NAMALWA (cell line): ENCODE measurements at regions not wholly inside any gene's neighbourhood (a gene's known extent, or its start where the extent isn't known, plus 50 kb on each side); places are given as distances from the start of the nearest gene placed in this dataset.
A peak's percentile ranks its signal among the peaks of the same experiment; 100 is the strongest.
"Not testable (repeated sequence)": the region's sequence is repeated elsewhere in the genome, so short reads cannot be mapped to it uniquely, and the experiment has no call there.

Experiments
- DNase-seq: peaks from one replicate; pipeline ENCODE4 v3.0.0-alpha.2; 2015; ENCODE audit warnings: low spot score

GRCh38 chr5:32928761-32929160 is 217.6 kb downstream of the NPR3 start:
- DNase-seq: no peak

- DNase-seq: not testable (repeated sequence)
Observed at GRCh38 chr5:32931438-32931837, 220.3 kb downstream of the NPR3 start.

DNA sequence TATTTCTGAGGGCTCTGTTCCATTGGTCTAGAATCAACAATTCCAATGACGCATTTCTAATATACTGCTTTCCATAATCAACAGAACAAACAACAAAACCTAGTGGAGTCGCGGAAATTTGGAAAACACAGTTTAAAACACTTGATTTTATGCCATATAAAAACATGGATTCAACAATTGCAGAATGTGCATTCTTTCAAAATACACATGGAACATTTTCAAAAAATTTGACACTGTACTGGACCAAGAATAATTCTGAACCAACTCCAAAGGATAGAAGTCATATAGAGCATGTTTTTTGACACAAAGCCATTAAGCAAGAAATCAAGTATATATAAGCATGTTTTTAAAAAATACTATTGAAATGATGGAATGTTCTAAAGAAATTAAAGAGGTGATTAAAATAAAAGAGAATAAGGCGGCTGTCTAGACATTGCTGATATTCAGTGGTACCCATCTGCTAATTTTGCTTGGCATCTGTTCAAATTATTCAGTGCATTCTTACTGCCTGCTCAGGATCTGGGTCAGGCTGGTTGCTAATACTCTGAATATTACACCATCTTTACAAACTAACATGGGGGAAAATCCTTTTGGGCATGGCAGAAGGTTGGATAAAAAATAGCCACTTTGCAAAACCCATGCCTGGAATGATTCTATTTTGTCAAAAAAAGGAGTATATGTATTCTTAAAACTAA is 221.3 kb downstream of the NPR3 start:
- DNase-seq: no peak

GRCh38 chr5:32933692-32934091 is 222.6 kb downstream of the NPR3 start:
- no peak for DNase-seq

DNA sequence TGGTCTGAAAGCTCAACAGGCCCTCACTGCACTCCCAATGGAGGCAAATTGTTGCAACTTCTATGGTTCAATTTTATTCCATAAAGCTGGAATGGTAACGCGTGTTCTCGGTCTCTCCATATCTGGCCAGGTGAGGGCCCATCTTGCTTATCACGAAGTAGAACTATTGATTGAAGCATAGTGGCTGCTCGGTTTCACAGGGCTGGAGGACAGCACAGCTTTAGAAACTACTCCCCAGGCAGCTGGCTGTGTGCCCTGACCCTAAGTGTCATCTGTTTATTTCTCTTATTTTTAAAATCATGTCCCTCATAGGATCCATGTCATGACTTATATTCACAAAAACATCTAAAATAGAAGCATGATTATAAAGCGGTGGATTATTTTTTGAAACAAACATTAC is 223.4 kb downstream of the NPR3 start:
- no peak for DNase-seq

DNA sequence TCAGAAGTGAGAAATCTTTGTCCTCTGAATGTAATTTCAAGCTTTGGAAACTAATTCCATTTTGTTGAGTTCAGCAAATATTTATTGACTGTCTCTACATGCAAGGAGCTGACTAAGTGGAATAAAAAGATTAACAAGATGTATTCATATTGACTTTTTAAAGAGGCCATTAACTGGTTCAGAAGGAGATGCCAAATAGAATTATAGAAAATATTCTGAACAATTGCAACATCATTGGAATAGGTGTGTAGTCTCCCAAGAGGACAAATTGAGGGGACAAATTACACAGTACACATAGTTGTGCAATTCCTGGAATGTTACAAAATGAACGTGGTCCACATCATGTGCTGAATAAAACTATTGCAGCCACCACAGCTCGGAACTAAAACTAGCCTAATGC is 224.2 kb downstream of the NPR3 start:
- no peak for DNase-seq

DNA sequence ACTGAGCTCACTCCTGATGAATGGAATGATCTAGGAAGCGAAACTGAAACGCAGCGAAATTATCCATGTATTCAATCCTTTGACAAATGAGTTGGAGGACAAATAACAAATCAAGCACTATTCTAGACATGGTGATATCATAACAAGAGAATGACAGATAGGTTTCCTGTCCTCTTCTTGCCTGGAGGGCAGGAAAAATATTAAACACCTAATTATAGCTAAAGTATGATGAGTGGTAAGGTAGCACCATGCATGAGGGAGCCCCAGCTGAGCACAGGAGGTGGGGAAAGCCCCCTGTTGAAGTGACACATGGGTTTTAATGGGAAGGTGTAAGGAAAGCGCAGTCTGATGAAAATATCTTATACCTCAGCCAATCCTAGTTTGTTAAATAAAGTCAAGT is 225.2 kb downstream of the NPR3 start:
- DNase-seq: no peak

DNA sequence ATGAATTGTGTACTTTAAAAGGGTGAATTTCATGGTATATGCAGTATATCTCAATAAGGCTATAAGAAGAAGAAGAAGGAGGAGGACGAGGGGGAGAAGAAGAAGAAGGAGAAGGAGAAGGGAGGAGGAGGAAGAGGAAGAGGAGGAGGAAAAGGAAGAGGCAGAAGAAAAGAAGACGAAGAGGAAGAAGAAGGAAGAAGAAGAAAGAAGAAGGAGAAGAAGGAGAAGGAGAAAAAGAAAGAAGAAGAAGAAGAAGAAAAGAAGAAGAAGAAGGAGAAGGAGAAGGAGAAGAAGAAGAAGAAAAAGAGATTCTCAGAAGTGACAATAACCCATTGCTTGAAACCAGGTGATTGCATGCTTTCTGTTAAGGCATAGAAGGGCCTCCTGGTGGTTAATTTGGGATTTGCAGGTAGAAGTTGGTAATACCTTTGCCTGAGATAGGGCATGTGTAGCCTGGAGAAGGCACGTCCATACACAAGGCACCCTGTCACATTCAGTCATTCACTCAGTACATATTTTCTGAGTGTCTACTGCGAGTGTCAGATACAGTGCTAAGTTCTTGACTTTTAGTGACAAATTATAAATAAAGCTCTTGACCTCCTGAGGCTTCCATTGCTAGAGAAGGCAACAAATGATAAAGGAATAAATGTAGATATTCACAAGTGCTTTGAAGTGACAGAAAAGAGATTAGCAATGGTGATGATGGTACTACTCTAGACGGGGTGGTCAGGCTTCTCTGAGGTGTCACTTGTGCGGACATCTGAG is 231.3 kb downstream of the NPR3 start:
- DNase-seq: peak; percentile 75

- no peak for DNase-seq
Observed at GRCh38 chr5:32949286-32949970, 238.3 kb downstream of the NPR3 start.

GRCh38 chr5:32951003-32951402 is 239.9 kb downstream of the NPR3 start:
- DNase-seq: no peak

- no peak for DNase-seq
Observed at GRCh38 chr5:32951878-32952277, 240.8 kb downstream of the NPR3 start.

GRCh38 chr5:32952421-32952820 is 241.3 kb downstream of the NPR3 start:
- not testable (repeated sequence) for DNase-seq

- no peak for DNase-seq
Observed at GRCh38 chr5:32953694-32954093, 242.6 kb downstream of the NPR3 start.

GRCh38 chr5:32955814-32956213 is 244.7 kb downstream of the NPR3 start:
- no peak for DNase-seq

GRCh38 chr5:32960340-32961058 is 249.4 kb downstream of the NPR3 start:
- DNase-seq: no peak

DNA sequence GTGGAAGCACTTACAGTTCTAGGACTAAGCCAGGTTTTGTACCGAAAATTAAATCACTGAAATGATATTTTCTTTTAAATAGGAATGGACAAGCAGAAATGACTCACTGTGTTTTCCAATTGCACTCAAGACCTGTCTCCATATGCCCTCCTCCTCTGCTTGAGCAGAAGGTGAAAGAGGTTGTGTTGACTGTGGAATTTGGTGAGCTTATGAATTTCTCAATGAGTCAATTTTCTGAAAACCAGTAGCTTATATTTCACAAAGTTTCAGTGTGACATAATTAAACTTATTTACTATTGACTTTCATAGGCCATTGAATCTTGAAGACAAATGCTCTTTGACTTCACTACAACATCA is 249.9 kb downstream of the NPR3 start:
- no peak for DNase-seq

GRCh38 chr5:32964261-32964660 is 253.1 kb downstream of the NPR3 start:
- no peak for DNase-seq

- no peak for DNase-seq
Observed at GRCh38 chr5:32973646-32974045, 262.5 kb downstream of the NPR3 start.

GRCh38 chr5:32975656-32976375 is 264.7 kb downstream of the NPR3 start:
- no peak for DNase-seq

DNA sequence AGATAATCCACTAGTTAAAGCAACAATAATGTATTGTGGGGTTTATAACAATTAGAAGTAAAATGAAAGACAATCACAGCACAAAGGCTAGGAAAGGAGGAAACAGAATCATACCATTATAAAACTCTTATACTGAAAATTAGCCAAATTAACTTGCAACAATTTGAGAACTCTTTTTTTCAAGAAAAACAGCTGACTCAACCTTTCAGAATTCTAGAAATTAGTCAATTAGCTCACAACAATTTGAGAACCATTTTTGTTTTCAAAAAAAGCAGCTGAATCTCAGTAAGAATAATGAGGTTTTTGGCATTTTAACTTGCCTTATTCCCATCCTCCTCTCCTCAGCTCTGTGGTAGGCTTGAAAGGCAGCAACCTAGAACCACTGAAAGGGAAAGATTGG is 269.9 kb downstream of the NPR3 start:
- no peak for DNase-seq

DNA sequence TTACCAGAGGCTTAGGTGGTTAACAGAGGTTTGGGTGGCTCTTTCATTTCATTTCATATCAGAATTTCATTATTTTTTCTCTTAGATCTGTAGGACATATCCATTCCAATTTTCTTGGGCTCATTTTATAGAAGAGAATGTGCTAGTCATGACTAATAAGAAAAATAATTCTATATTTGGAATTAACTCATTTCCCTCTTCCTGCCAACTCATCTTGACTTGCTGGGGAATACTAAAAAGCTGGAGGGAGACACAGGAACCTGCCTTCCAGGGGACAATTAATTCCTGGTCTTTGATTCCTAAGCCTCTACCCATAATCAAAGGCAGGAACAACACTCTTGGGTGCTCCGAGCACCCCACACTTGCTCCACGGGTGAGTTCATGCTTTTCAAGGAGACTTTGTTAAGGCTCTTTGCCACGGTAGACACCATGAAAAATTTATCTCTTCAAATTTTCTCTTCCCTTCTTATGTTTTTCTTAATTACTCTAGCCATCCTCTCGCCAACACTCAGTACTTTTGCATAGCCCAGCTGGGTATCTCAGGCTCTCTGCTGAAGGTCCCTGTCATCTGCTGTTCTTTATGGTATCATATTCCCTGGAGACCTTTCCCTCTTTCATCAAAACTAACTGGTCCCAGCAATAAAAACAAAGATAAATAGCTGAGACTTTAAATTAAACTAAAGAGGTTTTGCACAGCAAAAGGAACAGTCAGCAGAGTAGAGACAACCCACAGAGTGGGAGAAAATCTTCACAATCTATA is 273.9 kb downstream of the NPR3 start:
- no peak for DNase-seq
